ENCODE measurements at regions not wholly inside any gene's neighbourhood (a gene's known extent, or its start where the extent isn't known, plus 50 kb on each side); places are given as distances from the start of the nearest gene placed in this dataset.

DNA sequence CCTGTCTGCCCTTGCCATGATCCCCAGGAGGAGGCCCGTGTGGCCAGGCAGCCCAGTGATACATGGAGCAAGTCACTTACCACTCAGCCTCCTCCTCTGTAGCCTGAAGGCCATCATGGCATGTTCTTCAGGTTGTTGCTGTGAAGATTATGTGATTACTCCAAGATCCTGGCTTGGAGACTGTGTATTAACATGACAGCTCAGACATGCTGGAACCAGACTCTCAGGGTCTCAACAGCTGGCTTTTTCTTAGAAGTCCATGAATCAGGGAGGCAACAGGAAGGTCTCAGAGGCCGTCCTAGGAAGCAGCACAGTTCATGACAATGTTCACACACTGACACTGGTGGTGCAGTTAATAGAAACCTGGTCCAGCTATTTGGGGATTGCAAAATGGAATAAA, 158.6 kb upstream of the TWIST2 start:
- H3K9me3 ChIP-seq (ENCODE audit: control insufficient read depth in 4 of 4, low read length in 3 of 4): no peaks in the 10 kb centered on the region
- no peak overlapping the region for H3K9ac ChIP-seq (ENCODE audit: low read depth in 1 of 2, low read length in 2 of 2)
- H3K36me3 ChIP-seq (ENCODE audit: control insufficient read depth in 4 of 4, insufficient read depth in 3 of 4, low read depth in 1 of 4, low read length in 3 of 4): no peaks in the 10 kb centered on the region
- no peaks in the 10 kb centered on the region for H3K4me1 ChIP-seq (ENCODE audit: control insufficient read depth in 4 of 4, insufficient read depth in 4 of 4, low read length in 3 of 4)
- WGBS: 81% methylated on average over 2 of the region's 2 CpGs
- H3K27ac ChIP-seq (ENCODE audit: low read depth in 1 of 2, low read length in 2 of 2): no peak overlapping the region
- TF ChIP-seq, protein P1, sequence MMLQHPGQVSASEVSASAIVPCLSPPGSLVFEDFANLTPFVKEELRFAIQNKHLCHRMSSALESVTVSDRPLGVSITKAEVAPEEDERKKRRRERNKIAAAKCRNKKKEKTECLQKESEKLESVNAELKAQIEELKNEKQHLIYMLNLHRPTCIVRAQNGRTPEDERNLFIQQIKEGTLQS (IDR thresholded peaks at IDR 0.05): no peak
- TF ChIP-seq RXRA (IDR thresholded peaks at IDR 0.05) (no peak), HNF4A (conservative IDR thresholded peaks at IDR 0.05) (no peak), EGR1 (IDR thresholded peaks at IDR 0.05; ENCODE audit: low read depth in 2 of 2) (no peak)
- H3K4me3 ChIP-seq (ENCODE audit: low read depth in 1 of 3, low read length in 3 of 3): no peak overlapping the region
- H3K27me3 ChIP-seq (ENCODE audit: control insufficient read depth in 4 of 4, insufficient read depth in 4 of 4, low read length in 3 of 4): no peaks in the 10 kb centered on the region
- DNase-seq (ENCODE audit: low spot score): no peak

DNA sequence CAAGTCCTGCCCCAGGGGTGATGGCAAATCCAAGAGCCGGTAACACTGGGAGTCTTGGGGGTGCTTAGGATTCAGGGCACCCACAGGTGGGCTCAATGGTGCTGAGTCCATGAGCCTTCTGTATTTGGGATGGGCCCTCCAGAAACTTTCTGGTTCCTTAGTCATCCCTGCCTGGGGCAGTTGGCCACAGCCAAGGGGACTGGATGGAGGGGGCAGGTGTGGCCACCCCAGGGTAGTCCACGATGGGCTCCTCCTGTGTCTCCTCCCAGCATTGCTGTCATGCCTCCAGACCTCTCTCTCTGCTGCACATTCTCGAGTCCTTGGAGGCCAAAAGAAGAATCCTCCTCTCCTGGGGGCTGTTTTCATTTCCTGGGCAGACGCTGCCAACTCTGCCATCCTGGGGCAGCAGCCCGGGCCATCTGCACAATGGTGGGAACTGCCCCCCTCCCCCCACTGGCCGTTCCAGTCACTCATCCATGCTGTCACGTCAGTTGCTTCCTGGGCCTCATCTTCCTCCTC, 158.0 kb upstream of the TWIST2 start:
- DNase-seq (ENCODE audit: low spot score): no peak
- H3K9ac ChIP-seq (ENCODE audit: low read depth in 1 of 2, low read length in 2 of 2): no peak overlapping the region
- no peaks in the 10 kb centered on the region for H3K36me3 ChIP-seq (ENCODE audit: control insufficient read depth in 4 of 4, insufficient read depth in 3 of 4, low read depth in 1 of 4, low read length in 3 of 4)
- 84% methylated on average over 7 of the region's 7 CpGs for WGBS
- H3K27me3 ChIP-seq (ENCODE audit: control insufficient read depth in 4 of 4, insufficient read depth in 4 of 4, low read length in 3 of 4): no peaks in the 10 kb centered on the region
- TF ChIP-seq, protein P2, sequence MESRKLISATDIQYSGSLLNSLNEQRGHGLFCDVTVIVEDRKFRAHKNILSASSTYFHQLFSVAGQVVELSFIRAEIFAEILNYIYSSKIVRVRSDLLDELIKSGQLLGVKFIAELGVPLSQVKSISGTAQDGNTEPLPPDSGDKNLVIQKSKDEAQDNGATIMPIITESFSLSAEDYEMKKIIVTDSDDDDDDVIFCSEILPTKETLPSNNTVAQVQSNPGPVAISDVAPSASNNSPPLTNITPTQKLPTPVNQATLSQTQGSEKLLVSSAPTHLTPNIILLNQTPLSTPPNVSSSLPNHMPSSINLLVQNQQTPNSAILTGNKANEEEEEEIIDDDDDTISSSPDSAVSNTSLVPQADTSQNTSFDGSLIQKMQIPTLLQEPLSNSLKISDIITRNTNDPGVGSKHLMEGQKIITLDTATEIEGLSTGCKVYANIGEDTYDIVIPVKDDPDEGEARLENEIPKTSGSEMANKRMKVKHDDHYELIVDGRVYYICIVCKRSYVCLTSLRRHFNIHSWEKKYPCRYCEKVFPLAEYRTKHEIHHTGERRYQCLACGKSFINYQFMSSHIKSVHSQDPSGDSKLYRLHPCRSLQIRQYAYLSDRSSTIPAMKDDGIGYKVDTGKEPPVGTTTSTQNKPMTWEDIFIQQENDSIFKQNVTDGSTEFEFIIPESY (IDR thresholded peaks at IDR 0.05): no peak
- TF ChIP-seq RAD21 (IDR thresholded peaks at IDR 0.05): no peak
- peaks cover 0 to 2% (median under 1%) of the 10 kb centered on the region in 4 donors for H3K4me1 ChIP-seq (ENCODE audit: control insufficient read depth in 4 of 4, insufficient read depth in 4 of 4, low read length in 3 of 4)
- H3K9me3 ChIP-seq (ENCODE audit: control insufficient read depth in 4 of 4, low read length in 3 of 4): no peaks in the 10 kb centered on the region
- H3K27ac ChIP-seq (ENCODE audit: low read depth in 1 of 2, low read length in 2 of 2): no peak overlapping the region
- no peak overlapping the region for H3K4me3 ChIP-seq (ENCODE audit: low read depth in 1 of 3, low read length in 3 of 3)

DNA sequence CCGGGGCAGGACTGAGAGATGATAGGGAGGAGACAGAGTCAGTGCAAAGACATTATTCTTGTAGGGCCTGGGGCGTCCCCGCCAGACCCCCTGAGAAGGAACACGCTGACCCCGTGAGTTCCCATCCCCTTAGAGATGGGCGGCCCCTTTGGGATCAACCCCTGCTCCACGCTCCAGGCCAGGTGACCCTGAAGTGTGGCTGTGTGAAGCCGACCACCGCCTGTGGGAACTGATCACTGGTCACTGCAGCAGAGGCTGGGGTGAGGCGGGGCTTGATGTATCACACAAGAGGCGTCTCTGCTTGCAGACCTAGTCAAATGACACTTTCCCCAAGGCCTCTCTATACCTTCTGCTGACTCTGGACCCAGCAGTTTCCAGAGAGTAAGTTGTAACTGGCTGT, 157.4 kb upstream of the TWIST2 start:
- WGBS: 83% methylated on average over 11 of the region's 11 CpGs
- Histone ChIP-seq H3K27me3 (ENCODE audit: control insufficient read depth in 4 of 4, insufficient read depth in 4 of 4, low read length in 3 of 4) (no peaks in the 10 kb centered on the region), H3K36me3 (ENCODE audit: control insufficient read depth in 4 of 4, insufficient read depth in 3 of 4, low read depth in 1 of 4, low read length in 3 of 4) (no peaks in the 10 kb centered on the region), H3K4me1 (ENCODE audit: control insufficient read depth in 4 of 4, insufficient read depth in 4 of 4, low read length in 3 of 4) (peaks cover 0 to 8% (median 2%) of the 10 kb centered on the region in 4 donors), H3K9ac (ENCODE audit: low read depth in 1 of 2, low read length in 2 of 2) (no peak overlapping the region), H3K9me3 (ENCODE audit: control insufficient read depth in 4 of 4, low read length in 3 of 4) (no peaks in the 10 kb centered on the region), H3K4me3 (ENCODE audit: low read depth in 1 of 3, low read length in 3 of 3) (no peak overlapping the region), H3K27ac (ENCODE audit: low read depth in 1 of 2, low read length in 2 of 2) (no peak overlapping the region)
- TF ChIP-seq FOXA1 (IDR thresholded peaks at IDR 0.05) (no peak), RXRA (IDR thresholded peaks at IDR 0.05) (no peak), YY1 (IDR thresholded peaks at IDR 0.05) (no peak), EGR1 (IDR thresholded peaks at IDR 0.05; ENCODE audit: low read depth in 2 of 2) (no peak), HNF4A (conservative IDR thresholded peaks at IDR 0.05) (no peak), TAF1 (conservative IDR thresholded peaks at IDR 0.05) (no peak)
- TF ChIP-seq, protein P3, sequence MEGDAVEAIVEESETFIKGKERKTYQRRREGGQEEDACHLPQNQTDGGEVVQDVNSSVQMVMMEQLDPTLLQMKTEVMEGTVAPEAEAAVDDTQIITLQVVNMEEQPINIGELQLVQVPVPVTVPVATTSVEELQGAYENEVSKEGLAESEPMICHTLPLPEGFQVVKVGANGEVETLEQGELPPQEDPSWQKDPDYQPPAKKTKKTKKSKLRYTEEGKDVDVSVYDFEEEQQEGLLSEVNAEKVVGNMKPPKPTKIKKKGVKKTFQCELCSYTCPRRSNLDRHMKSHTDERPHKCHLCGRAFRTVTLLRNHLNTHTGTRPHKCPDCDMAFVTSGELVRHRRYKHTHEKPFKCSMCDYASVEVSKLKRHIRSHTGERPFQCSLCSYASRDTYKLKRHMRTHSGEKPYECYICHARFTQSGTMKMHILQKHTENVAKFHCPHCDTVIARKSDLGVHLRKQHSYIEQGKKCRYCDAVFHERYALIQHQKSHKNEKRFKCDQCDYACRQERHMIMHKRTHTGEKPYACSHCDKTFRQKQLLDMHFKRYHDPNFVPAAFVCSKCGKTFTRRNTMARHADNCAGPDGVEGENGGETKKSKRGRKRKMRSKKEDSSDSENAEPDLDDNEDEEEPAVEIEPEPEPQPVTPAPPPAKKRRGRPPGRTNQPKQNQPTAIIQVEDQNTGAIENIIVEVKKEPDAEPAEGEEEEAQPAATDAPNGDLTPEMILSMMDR (IDR thresholded peaks at IDR 0.05; ENCODE audit: low read depth, low read length, missing input control): no peak
- DNase-seq (ENCODE audit: low spot score): no peak
